Inferior parietal cortex (tissue), 1 donor: ENCODE measurements at regions not wholly inside any gene's neighbourhood (a gene's known extent, or its start where the extent isn't known, plus 50 kb on each side); places are given as distances from the start of the nearest gene placed in this dataset.

Experiments
- DNase-seq: peaks from one replicate; pipeline ENCODE4 v3.0.0-alpha.2; 2016; ENCODE audit errors: extremely low spot score

DNA sequence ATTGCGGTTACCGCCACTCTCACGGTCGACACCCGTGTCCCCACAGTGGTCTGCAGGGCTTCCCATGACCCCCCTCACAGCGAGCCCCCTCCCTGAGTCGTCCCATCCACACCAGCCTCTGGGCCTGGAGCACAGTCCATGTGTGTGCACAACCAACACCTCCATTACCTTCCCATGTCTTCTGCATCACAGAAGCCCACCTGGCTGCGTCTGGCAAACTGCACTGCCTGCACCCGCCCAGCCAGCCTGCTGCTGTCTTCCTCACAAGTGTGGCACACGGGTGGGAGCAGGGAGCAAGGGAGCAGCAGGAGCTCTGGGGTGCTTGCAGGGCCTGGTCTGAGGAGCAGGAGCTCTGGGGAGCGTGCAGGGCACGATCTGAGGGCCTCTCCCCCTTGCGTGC, 415.3 kb upstream of the IRX4 start:
- DNase-seq, result no peak

DNA sequence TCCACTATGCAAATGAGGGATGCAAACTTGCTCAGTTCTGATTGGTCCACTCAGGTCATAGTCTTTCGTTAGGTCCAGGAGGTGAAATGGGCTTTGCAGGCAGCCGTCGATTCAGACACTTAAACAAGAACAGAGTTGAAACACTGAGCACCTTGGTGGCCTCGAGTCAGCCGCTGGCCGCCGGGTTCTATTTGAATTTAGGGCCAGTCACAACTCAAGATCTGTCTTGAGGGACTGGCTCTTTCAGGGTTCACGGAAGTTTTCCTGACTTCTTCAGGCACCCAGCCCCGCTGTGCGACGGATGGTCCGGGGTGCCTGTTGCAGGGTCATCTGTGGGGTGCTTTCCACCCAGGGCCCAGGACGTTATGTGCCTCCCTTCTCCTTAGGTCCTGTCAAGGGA, 412.8 kb upstream of the IRX4 start:
- no peak for DNase-seq

GRCh38 chr5:2293906-2294305, 411.2 kb upstream of the IRX4 start:
- no peak for DNase-seq

DNA sequence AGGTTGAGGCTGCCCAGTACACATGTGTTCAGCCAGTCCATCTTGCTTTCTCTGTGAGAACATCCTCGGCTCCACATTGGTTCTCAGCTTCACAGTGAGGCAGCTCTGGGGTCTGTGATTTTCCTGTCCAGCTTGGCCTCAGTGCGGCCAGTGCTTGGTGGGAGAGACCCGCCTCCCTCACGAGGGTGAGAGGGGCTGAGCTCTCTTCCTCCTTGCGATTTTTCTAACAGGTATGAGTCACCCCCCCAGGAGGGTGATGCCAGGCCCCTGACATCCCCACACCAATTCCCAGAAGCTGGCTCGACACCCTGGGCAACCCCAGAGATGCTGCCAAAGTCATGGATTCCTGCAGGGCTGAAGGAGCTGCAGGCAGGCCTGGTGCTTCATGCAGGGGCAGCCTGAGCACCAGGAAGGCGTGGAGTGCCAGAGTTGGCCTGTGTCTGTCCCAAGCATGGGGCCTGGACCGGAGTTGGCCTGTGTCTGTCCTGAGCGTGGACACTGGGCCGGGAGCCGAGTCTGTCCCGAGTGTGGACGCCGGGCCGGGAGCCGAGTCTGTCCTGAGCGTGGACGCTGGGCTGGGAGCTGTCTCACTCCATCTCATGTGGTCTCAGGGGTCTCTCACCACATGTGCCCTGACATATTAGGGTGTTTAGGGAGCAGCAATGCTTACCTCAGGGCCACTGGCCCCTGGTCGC, 408.6 kb upstream of the IRX4 start:
- DNase-seq, result no peak

DNA sequence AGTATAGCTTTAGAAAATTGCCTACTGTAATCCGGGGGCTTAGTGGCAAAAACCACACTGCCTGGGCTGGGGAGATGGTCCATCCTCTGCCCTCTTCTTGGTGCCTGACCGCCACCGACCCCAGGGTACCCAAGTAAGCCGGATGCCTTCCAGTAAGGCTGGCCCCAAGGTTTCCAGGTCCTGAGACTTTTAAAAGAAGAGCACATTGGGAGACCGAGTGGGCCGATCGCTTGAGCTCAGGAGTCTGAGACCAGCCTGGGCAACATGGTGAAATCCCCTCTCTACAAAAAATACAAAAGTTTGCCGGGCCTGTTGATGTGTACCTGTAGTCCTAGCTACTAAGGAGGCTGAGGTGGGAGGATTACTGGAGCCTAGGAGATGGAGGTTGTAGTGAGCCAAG, 406.7 kb upstream of the IRX4 start:
- DNase-seq, result no peak

DNA sequence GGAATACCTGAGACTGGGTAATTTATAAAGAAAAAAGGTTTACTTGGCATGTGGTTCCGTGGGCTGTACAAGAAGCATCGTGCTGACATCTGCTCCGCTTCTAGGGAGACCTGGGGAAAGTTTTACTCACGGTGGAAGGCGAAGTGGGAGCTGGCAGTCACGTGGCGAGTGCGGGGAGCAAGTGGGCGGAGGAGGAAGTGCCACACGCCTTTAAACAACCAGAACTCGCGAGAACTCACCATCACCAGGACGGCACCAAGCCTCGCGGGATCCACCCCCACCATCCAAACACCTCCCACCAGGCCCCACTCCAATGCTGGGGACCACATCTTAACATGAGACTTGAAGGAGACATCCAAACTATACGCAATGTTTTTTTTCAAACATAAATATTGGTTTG, 406.2 kb upstream of the IRX4 start:
- no peak for DNase-seq

- no peak for DNase-seq
Observed at GRCh38 chr5:2288466-2288865, 405.7 kb upstream of the IRX4 start.

DNA sequence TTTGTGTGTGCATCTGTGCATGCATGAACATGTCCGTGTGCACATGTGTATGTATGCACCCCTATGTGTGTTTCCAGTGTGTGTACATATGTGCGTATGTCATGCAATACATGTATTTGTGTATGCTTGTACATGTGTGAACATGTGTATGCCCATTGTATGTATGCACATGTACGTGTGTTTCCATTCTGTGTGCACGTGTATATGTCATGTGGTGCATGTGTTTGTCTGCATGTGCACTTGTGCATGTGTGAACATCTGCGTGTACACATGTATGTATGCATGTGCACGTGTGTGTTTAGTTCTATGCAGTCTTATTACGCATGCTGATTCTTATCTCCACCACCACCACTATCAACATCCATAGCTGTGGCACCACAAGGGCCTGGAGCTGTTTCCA, 403.5 kb upstream of the IRX4 start:
- no peak for DNase-seq

- DNase-seq, result no peak
Observed at GRCh38 chr5:2284678-2285077, 402.0 kb upstream of the IRX4 start.

DNA sequence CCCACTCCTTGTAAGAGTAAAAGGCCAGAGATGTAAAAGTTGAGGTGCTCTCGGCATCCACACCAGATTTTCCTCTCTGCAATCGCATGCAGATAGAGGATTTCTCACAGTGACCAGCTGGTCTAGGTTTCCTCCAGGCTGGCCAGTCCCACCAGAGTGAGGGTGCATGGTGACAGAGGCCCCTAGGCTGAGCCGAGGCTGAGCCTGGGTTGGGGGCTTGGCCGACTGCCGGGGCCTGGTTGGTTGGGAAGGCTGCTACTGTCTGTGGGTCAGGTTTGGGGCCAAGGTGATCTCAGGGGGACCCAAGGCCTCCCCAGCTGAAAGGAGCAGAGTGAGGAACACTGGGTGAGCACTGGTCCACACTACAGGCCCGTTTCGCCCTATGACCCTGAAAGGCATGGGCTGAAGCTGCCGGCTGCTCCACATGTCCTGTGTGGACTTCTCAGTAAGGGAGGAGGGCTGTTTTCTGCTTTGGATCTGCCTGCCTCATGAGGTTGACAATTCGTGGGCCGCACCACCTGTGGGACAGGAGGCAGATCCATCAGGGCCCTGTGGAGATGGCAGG, 400.8 kb upstream of the IRX4 start:
- DNase-seq, result no peak

DNA sequence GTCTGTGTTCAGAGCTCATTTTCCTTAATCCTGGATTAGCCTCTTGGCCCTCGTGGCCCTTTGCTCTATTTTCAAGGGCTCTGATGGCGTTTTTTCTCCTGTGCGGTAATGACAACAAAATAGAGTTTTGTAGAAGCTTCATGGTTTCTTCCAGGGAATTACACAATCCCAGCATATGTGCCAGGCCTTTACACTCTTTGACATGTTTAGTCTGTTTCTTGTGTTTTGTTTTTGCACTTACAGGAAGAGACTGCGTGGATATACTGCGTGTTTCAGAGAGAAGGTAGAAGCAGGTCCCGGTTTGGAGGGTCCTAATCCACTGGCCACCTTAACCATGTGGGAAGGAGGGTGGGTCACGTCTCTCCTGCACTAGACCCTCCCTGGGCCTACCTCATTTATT, 400.2 kb upstream of the IRX4 start:
- DNase-seq, result no peak

- DNase-seq, result no peak
Observed at GRCh38 chr5:2282034-2282690, 399.4 kb upstream of the IRX4 start.

DNA sequence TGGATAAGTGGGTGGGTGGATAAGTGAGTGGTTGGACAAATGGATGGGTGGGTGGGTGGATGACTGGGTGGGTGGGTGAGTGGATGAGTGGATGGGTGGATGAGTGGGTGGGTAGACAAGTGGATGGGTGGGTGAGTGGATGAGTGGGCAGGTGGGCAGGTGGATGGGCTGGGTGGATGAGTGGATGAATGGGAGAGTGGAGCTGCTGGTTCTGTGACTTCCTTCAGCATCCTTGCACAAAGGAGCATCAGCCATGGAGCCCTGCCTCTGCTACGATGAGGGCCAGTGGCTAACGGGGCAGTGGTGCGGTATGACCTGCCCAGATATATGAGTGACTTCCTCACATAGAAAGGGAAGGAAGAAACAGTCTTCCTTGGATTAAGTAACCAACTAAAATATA, 398.7 kb upstream of the IRX4 start:
- no peak for DNase-seq

GRCh38 chr5:2280318-2280717, 397.6 kb upstream of the IRX4 start:
- DNase-seq, result no peak

GRCh38 chr5:2278825-2279456, 396.2 kb upstream of the IRX4 start:
- no peak for DNase-seq

GRCh38 chr5:2277886-2278285, 395.2 kb upstream of the IRX4 start:
- DNase-seq, result no peak

DNA sequence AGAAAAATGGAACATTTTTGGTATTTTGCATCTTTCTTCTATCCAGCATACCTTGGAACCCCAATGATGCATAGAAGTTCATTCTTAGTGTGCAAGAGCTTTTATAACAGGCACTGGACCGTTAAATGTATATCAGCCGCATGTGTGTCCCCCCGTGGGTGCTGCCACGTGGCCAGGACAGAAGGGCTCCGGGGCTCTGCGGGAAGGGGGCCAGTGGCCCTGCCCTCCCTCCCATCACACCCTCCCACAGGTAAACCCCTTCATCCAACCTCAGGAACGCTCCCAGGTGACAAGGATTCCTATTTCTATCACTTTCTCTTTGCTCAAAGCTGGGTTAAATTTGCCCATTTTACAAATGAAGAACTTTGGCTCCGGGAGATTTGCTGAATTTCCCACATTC, 393.4 kb upstream of the IRX4 start:
- DNase-seq, result no peak

- no peak for DNase-seq
Observed at GRCh38 chr5:2272755-2273154, 390.0 kb upstream of the IRX4 start.

DNA sequence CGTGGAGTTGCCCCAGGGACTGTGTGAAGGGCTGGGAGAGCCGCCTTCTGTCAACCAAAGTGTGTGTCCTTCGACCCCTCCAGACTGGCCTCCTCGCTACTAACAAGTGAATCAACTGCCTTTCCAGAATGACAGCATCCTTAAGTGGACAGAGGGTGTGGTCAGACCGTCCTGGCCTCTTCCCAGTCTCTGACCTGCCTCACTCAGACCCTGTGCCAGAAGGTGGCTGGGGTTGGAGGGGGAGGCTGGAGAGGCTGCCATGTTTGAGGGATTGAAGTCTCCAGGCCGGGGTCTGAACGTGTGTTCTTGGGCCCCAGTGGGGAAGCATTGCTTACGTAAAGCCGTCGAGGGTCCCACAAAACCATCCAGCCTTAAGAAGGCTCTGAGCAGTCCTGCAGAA, 389.3 kb upstream of the IRX4 start:
- no peak for DNase-seq

DNA sequence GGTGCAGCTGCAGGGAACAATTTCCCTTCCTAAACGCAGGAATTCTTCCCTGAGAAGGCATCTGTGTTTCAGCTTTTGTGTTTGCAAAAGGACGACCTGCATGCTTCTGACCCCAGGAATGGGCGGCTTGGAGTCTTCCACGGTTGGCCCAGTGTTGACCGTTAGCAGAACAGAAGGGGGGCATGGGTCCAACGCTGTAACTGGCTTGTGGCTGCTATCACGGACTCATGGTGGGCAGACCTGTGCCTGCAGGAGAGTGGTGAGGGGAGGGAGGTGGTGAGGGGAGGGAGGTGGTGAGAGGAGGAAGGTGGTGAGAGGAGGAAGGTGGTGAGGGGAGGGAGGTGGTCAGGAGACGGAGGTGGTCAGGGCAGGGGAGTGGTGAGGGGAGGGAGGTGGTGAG, 388.6 kb upstream of the IRX4 start:
- DNase-seq, result no peak

GRCh38 chr5:2270467-2270866, 387.7 kb upstream of the IRX4 start:
- no peak for DNase-seq

- no peak for DNase-seq
Observed at GRCh38 chr5:2269656-2270055, 386.9 kb upstream of the IRX4 start.

- DNase-seq, result no peak
Observed at GRCh38 chr5:2267991-2268390, 385.3 kb upstream of the IRX4 start.
